A549 (cell line): ENCODE measurements at regions not wholly inside any gene's neighbourhood (a gene's known extent, or its start where the extent isn't known, plus 50 kb on each side); places are given as distances from the start of the nearest gene placed in this dataset.

Experiments used
- ATAC-seq, 2 experiments: fragments of 200-7000 bp in 1 of 2; fragments of >200 bp in 1 of 2; cut with Nextera tagmentation in 1 of 2; cut with Tn5 transposase in 1 of 2; 3 replicates each; pipeline versions ENCODE4 v1.8.0 to v1.9.1; 2018 to 2020; ENCODE audit warnings: mild to moderate bottlenecking in 1 of 2, moderate library complexity in 1 of 2
- CTCF ChIA-PET: fragments of 300-600 bp; sonication (Branson Sonifier 250); formaldehyde crosslinking; extraction: SDS; loops from one replicate; lab custom pipeline; 2021; ENCODE audit warnings: antibody characterized with exemption, inconsistent platforms; lab: Yijun Ruan, JAX
- POLR2A ChIA-PET: fragments of 350-600 bp; formaldehyde crosslinking; extraction: SDS; loops from one replicate; lab custom pipeline; 2021; ENCODE audit warnings: antibody characterized with exemption, inconsistent platforms; lab: Yijun Ruan, JAX
- DNase-seq, 2 experiments: peaks; one replicate each; pipeline versions ENCODE4 v3.0.0 to v3.0.0-alpha.2; 2011 to 2016; ENCODE audit warnings: low read depth in 1 of 2, low spot score in 1 of 2
- FAIRE-seq: peaks from 2 replicates; lab custom pipeline; 2011; peaks lifted over from hg19 to GRCh38; lab: Jason Lieb, UNC
- H3K27ac ChIP-seq, 2 experiments: fragments of >200 bp; sonication (Bioruptor Twin); formaldehyde crosslinking; 3 replicates each; pipeline ENCODE4 v1.5.1; 2016 to 2017
- H3K4me1 ChIP-seq: fragments of >200 bp; sonication (Bioruptor Twin); formaldehyde crosslinking; 3 replicates; pipeline ENCODE4 v1.6.1; 2016
- H3K4me2 ChIP-seq: fragments of >200 bp; sonication (Bioruptor Twin); formaldehyde crosslinking; 3 replicates; pipeline ENCODE4 v1.6.1; 2016
- H3K4me3 ChIP-seq: fragments of >200 bp; sonication (Bioruptor Twin); formaldehyde crosslinking; 3 replicates; pipeline ENCODE4 v1.5.1; 2016
- H3K9me3 ChIP-seq: fragments of >200 bp; sonication (Bioruptor Twin); formaldehyde crosslinking; 3 replicates; pipeline ENCODE4 v1.6.1; 2016
- BHLHE40 ChIP-seq: IDR thresholded peaks from 2 replicates; pipeline ENCODE4 v1.6.1; 2012; ENCODE audit warnings: low read depth, low read length, inconsistent platforms
- CEBPB ChIP-seq, 2 experiments: fragments of >200 bp in 1 of 2; sonication (Bioruptor Twin) in 1 of 2; formaldehyde crosslinking in 1 of 2; IDR thresholded peaks; 2 replicates each; pipeline ENCODE4 v1.6.1; 2012 to 2016
- EHF ChIP-seq: fragments of 250-450 bp; sonication (Bioruptor Pico); IDR thresholded peaks from 2 replicates; pipeline ENCODE4 v1.5.0; 2020; ENCODE audit warnings: mild to moderate bottlenecking
- FOSL2 ChIP-seq, 2 experiments: fragments of 450-650 bp in 1 of 2; fragments of >200 bp in 1 of 2; sonication (Bioruptor Twin) in 1 of 2; formaldehyde crosslinking; IDR thresholded peaks; 2 replicates each; pipeline versions ENCODE4 v1.5.0 to v1.6.1; 2016 to 2020; ENCODE audit warnings: mild to moderate bottlenecking in 1 of 2, moderate library complexity in 1 of 2
- HEYL ChIP-seq: fragments of 250-450 bp; sonication (Bioruptor Pico); IDR thresholded peaks from 2 replicates; pipeline ENCODE4 v1.8.0; 2021; ENCODE audit warnings: mild to moderate bottlenecking, moderate library complexity
- HOXB13 ChIP-seq: fragments of 250-450 bp; sonication (Bioruptor Pico); IDR thresholded peaks from 2 replicates; pipeline ENCODE4 v1.5.0; 2020; ENCODE audit warnings: low read depth, mild to moderate bottlenecking, moderate library complexity
- JUN ChIP-seq, 2 experiments: fragments of >200 bp; sonication (Bioruptor Twin); formaldehyde crosslinking; IDR thresholded peaks; 2 replicates in 1 of 2; 3 replicates in 1 of 2; pipeline ENCODE4 v1.6.1; 2016 to 2017
- JUNB ChIP-seq: fragments of >200 bp; sonication (Bioruptor Twin); formaldehyde crosslinking; IDR thresholded peaks from 2 replicates; pipeline ENCODE4 v1.6.1; 2016
- MAFK ChIP-seq: fragments of 450-650 bp; IDR thresholded peaks from 2 replicates; pipeline ENCODE4 v1.6.1; 2014; ENCODE audit not compliant: partially characterized antibody
- MYC ChIP-seq: IDR thresholded peaks from 2 replicates; pipeline ENCODE4 v1.6.1; 2012; ENCODE audit warnings: mild to moderate bottlenecking, inconsistent platforms, low read length, improper control_type of control experiment, borderline replicate concordance
- PHF8 ChIP-seq: fragments of 200-600 bp; sonication (generic); IDR thresholded peaks from 2 replicates; pipeline ENCODE4 v1.6.1; 2016; ENCODE audit warnings: low read depth, mild to moderate bottlenecking, antibody characterized with exemption, moderate library complexity, borderline replicate concordance
- POLR2AphosphoS2 ChIP-seq: conservative IDR thresholded peaks from 2 replicates; pipeline ENCODE4 v1.6.1; 2012; ENCODE audit warnings: low read length, improper control_type of control experiment, inconsistent platforms
- RAD21 ChIP-seq, 2 experiments: fragments of >200 bp in 1 of 2; sonication (Bioruptor Twin) in 1 of 2; formaldehyde crosslinking in 1 of 2; IDR thresholded peaks in 1 of 2; conservative IDR thresholded peaks in 1 of 2; 2 replicates in 1 of 2; 3 replicates in 1 of 2; pipeline ENCODE4 v1.6.1; 2012 to 2018; ENCODE audit warnings: inconsistent platforms in 1 of 2
- RCOR1 ChIP-seq: fragments of 150-350 bp; IDR thresholded peaks from 2 replicates; pipeline ENCODE4 v1.6.1; 2014; ENCODE audit warnings: antibody characterized with exemption, low read length, low read depth
- TP53 ChIP-seq: fragments of 250-450 bp; sonication (Bioruptor Pico); IDR thresholded peaks from 2 replicates; pipeline ENCODE4 v1.5.0; 2021; ENCODE audit warnings: mild to moderate bottlenecking, moderate library complexity
- ZNF302 ChIP-seq: fragments of 250-450 bp; sonication (Bioruptor Pico); IDR thresholded peaks from 2 replicates; pipeline ENCODE4 v1.9.0; 2021; ENCODE audit warnings: inconsistent platforms, mild to moderate bottlenecking, moderate library complexity
- ZSCAN20 ChIP-seq: fragments of 250-450 bp; sonication (Bioruptor Pico); IDR thresholded peaks from 2 replicates; pipeline ENCODE4 v1.8.0; 2022; ENCODE audit warnings: mild to moderate bottlenecking, moderate library complexity
- WGBS: methylation state at CpG from one replicate; pipeline ENCODE4 v1.1.6; 2017; ENCODE audit errors: missing lambda C conversion rate; 5-methylcytosine and 5-hydroxymethylcytosine counted together
- TF ChIP-seq, protein P1 (sequence below): IDR thresholded peaks from 2 replicates; pipeline ENCODE4 v1.6.1; 2012; ENCODE audit warnings: low read depth, borderline replicate concordance
- TF ChIP-seq, protein P2 (sequence below): fragments of 450-650 bp; IDR thresholded peaks from 2 replicates; pipeline ENCODE4 v1.6.1; 2014; ENCODE audit warnings: antibody characterized with exemption
- TF ChIP-seq, protein P3 (sequence below): fragments of 250-450 bp; sonication (Bioruptor Pico); IDR thresholded peaks from 2 replicates; pipeline ENCODE4 v1.5.0; 2021; ENCODE audit warnings: mild to moderate bottlenecking, moderate library complexity, borderline replicate concordance
- TF ChIP-seq, protein P4 (sequence below): fragments of >200 bp; sonication (Bioruptor Twin); formaldehyde crosslinking; IDR thresholded peaks from 3 replicates; pipeline ENCODE4 v1.5.1; 2016

DNA sequence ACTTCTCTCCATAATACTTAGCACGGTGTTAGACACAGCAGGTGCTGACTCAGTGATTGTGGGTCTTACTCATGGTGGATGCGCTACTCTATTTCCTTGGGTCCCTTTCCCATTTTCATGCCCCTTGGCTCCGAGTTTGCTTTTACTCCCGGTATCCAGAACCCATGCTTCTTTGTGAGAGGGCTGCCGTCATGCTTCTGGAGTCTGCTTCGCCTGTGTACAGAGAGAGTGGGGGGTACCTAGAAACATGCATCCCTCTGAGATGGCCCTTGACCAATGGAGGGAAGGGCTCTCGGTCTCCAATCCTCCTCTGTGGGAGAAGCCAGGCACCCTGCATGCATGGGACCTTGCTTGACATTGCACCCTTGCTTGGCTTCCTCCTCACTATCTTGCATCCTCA is 160.4 kb downstream of the NRN1 start (continued):
- TF ChIP-seq FOSL2 (IDR thresholded peaks at IDR 0.05) (no peak), FOSL2 (CRISPR knock-in tag; IDR thresholded peaks at IDR 0.05) (no peak), EHF (no peak), POLR2AphosphoS2 (no peak), JUN (IDR thresholded peaks at IDR 0.05) (no peak), CEBPB (IDR thresholded peaks at IDR 0.05) (no peak)
- TF ChIP-seq, protein P1, sequence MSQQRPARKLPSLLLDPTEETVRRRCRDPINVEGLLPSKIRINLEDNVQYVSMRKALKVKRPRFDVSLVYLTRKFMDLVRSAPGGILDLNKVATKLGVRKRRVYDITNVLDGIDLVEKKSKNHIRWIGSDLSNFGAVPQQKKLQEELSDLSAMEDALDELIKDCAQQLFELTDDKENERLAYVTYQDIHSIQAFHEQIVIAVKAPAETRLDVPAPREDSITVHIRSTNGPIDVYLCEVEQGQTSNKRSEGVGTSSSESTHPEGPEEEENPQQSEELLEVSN: no peak
- TF ChIP-seq, protein P2, sequence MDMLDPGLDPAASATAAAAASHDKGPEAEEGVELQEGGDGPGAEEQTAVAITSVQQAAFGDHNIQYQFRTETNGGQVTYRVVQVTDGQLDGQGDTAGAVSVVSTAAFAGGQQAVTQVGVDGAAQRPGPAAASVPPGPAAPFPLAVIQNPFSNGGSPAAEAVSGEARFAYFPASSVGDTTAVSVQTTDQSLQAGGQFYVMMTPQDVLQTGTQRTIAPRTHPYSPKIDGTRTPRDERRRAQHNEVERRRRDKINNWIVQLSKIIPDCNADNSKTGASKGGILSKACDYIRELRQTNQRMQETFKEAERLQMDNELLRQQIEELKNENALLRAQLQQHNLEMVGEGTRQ: no peak
- TF ChIP-seq, all 56 proteins: peak for 0

DNA sequence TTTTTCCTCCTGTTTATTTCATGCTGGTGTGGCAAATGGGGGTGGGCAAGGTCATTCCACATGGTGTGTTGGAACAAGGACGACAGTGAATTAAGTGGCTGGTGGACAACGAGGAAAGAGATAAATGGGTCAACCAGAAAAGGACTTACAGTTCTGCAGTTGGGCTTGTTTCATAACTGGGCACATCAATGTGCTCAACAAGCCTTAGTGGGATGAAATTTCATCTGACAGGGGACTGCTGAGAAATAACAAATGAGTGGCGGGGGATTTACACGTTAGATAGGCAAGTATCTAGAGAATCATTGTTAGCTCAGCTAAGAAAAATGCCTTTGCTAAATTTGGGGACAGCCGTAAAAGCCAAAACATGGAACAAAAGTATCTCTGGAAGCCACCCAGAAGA is 163.6 kb downstream of the NRN1 start:
- no peak for DNase-seq
- H3K4me1 ChIP-seq: no peaks in the 10 kb centered on the region
- WGBS: 24% methylated on average over 5 of the region's 5 CpGs
- CTCF ChIA-PET: no interaction called here
- TF ChIP-seq RCOR1: no peak
- TF ChIP-seq, protein P3, sequence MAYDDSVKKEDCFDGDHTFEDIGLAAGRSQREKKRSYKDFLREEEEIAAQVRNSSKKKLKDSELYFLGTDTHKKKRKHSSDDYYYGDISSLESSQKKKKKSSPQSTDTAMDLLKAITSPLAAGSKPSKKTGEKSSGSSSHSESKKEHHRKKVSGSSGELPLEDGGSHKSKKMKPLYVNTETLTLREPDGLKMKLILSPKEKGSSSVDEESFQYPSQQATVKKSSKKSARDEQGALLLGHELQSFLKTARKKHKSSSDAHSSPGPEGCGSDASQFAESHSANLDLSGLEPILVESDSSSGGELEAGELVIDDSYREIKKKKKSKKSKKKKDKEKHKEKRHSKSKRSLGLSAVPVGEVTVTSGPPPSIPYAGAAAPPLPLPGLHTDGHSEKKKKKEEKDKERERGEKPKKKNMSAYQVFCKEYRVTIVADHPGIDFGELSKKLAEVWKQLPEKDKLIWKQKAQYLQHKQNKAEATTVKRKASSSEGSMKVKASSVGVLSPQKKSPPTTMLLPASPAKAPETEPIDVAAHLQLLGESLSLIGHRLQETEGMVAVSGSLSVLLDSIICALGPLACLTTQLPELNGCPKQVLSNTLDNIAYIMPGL (CRISPR knock-in tag): no peak
- TF ChIP-seq MAFK: no peak
- TF ChIP-seq RAD21 (conservative IDR thresholded peaks at IDR 0.05 in 1 of 2, IDR thresholded peaks at IDR 0.05 in 1 of 2): no peak
- TF ChIP-seq, protein P4, sequence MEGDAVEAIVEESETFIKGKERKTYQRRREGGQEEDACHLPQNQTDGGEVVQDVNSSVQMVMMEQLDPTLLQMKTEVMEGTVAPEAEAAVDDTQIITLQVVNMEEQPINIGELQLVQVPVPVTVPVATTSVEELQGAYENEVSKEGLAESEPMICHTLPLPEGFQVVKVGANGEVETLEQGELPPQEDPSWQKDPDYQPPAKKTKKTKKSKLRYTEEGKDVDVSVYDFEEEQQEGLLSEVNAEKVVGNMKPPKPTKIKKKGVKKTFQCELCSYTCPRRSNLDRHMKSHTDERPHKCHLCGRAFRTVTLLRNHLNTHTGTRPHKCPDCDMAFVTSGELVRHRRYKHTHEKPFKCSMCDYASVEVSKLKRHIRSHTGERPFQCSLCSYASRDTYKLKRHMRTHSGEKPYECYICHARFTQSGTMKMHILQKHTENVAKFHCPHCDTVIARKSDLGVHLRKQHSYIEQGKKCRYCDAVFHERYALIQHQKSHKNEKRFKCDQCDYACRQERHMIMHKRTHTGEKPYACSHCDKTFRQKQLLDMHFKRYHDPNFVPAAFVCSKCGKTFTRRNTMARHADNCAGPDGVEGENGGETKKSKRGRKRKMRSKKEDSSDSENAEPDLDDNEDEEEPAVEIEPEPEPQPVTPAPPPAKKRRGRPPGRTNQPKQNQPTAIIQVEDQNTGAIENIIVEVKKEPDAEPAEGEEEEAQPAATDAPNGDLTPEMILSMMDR: no peak
- no peak for TF ChIP-seq ZSCAN20 (CRISPR knock-in tag)
- no peak for TF ChIP-seq HOXB13 (CRISPR knock-in tag)
- no peak for TF ChIP-seq HEYL (CRISPR knock-in tag)
- TF ChIP-seq CEBPB (IDR thresholded peaks at IDR 0.05): no peak
- TF ChIP-seq PHF8: no peak
- no peak for TF ChIP-seq ZNF302
- TF ChIP-seq BHLHE40: no peak
- no peak for TF ChIP-seq JUNB
- TF ChIP-seq MYC: no peak
- no peak for TF ChIP-seq TP53 (CRISPR knock-in tag)
- POLR2A ChIA-PET: no interaction called here
- H3K4me3 ChIP-seq: no peak overlapping the region
- H3K27ac ChIP-seq: no peak overlapping the region
- FAIRE-seq: no peak
- no peaks in the 10 kb centered on the region for H3K9me3 ChIP-seq
- ATAC-seq: no peak
- no peak overlapping the region for H3K4me2 ChIP-seq
